CD14-positive monocyte (primary cell): ENCODE measurements at regions not wholly inside any gene's neighbourhood (a gene's known extent, or its start where the extent isn't known, plus 50 kb on each side); places are given as distances from the start of the nearest gene placed in this dataset.

Experiments
- DNase-seq, 3 donors: peaks; one replicate each; pipeline ENCODE4 v3.0.0-alpha.2; 2011 to 2022
- H2AFZ ChIP-seq: 2 replicates; pipeline ENCODE4 v1.6.0; 2012; ENCODE audit warnings: mild to moderate bottlenecking, low read depth, low read length, inconsistent platforms; ENCODE audit not compliant: insufficient read depth, poor library complexity, severe bottlenecking
- H3K27ac ChIP-seq, 2 donors: 1 replicate in 1 of 2; 2 replicates in 1 of 2; pipeline ENCODE4 v1.5.1; 2012 to 2013; ENCODE audit warnings: low read length in 2 of 2, control low read depth in 1 of 2, inconsistent platforms in 1 of 2, low read depth in 1 of 2, mild to moderate bottlenecking in 1 of 2
- H3K27me3 ChIP-seq, 2 donors: one replicate each; pipeline versions ENCODE4 v1.6.0 to v1.6.1; 2011 to 2013; ENCODE audit warnings: low read length in 2 of 2; ENCODE audit not compliant: control insufficient read depth in 2 of 2, insufficient read depth in 2 of 2
- H3K36me3 ChIP-seq, 2 donors: replicated peaks in 1 of 2; 1 replicate in 1 of 2; 2 replicates in 1 of 2; pipeline versions ENCODE4 v1.5.1 to v1.6.1; 2012 to 2013; ENCODE audit warnings: low read length in 2 of 2, control low read depth in 1 of 2, inconsistent platforms in 1 of 2, mild to moderate bottlenecking in 1 of 2; ENCODE audit not compliant: insufficient read depth in 2 of 2, control insufficient read depth in 1 of 2
- H3K4me1 ChIP-seq, 2 donors: 1 replicate in 1 of 2; 2 replicates in 1 of 2; pipeline versions ENCODE4 v1.5.1 to v1.6.1; 2012 to 2013; ENCODE audit warnings: low read length in 2 of 2, control low read depth in 1 of 2, inconsistent platforms in 1 of 2, mild to moderate bottlenecking in 1 of 2, moderate library complexity in 1 of 2; ENCODE audit not compliant: insufficient read depth in 2 of 2, control insufficient read depth in 1 of 2
- H3K4me2 ChIP-seq: replicated peaks from 2 replicates; pipeline ENCODE3; 2012; ENCODE audit warnings: low read length, moderate library complexity, mild to moderate bottlenecking; ENCODE audit not compliant: poor library complexity, severe bottlenecking; ENCODE audit errors: extremely low read depth
- H3K4me3 ChIP-seq, 3 experiments: fragments of 200-600 bp in 1 of 3; sonication (generic) in 1 of 3; replicated peaks in 1 of 3; 1 replicate in 2 of 3; 2 replicates in 1 of 3; pipeline ENCODE4 v1.5.1; 2011 to 2013; ENCODE audit warnings: low read length in 3 of 3, mild to moderate bottlenecking in 3 of 3, control low read depth in 2 of 3, low read depth in 2 of 3, inconsistent platforms in 1 of 3, moderate library complexity in 1 of 3
- H3K79me2 ChIP-seq: 2 replicates; pipeline ENCODE4 v1.6.0; 2012; ENCODE audit warnings: mild to moderate bottlenecking, control low read depth, inconsistent platforms, low read length, moderate library complexity; ENCODE audit not compliant: insufficient read depth
- H3K9ac ChIP-seq: 2 replicates; pipeline ENCODE4 v1.6.0; 2017; ENCODE audit warnings: low read length, mild to moderate bottlenecking; ENCODE audit not compliant: insufficient read depth, poor library complexity, severe bottlenecking
- H3K9me3 ChIP-seq, 2 donors: replicated peaks in 1 of 2; 1 replicate in 1 of 2; 2 replicates in 1 of 2; pipeline versions ENCODE4 v1.5.1 to v1.6.1; 2012 to 2013; ENCODE audit warnings: low read length in 2 of 2, control low read depth in 1 of 2; ENCODE audit not compliant: control insufficient read depth in 1 of 2, insufficient read depth in 1 of 2
- H4K20me1 ChIP-seq: 2 replicates; pipeline ENCODE4 v1.6.0; 2012; ENCODE audit warnings: mild to moderate bottlenecking, low read length, control low read depth, moderate library complexity; ENCODE audit not compliant: insufficient read depth
- H3K27ac Mint-ChIP-seq, 7 donors: one replicate each; pipeline ENCODE4 v1.8.0; 2020; ENCODE audit warnings: mild to moderate bottlenecking in 7 of 7, mixed read lengths in 7 of 7, moderate library complexity in 6 of 7, inconsistent platforms in 2 of 7
- H3K27me3 Mint-ChIP-seq, 3 donors: one replicate each; pipeline ENCODE4 v1.8.0; 2021 to 2022; ENCODE audit warnings: low read depth in 3 of 3, mild to moderate bottlenecking in 3 of 3, mixed read lengths in 3 of 3, moderate library complexity in 3 of 3, inconsistent platforms in 1 of 3
- H3K36me3 Mint-ChIP-seq, 2 donors: one replicate each; pipeline ENCODE4 v1.8.0; 2020; ENCODE audit warnings: mixed read lengths in 2 of 2, inconsistent platforms in 1 of 2, mild to moderate bottlenecking in 1 of 2
- H3K4me1 Mint-ChIP-seq: one replicate; pipeline ENCODE4 v1.8.0; 2020; ENCODE audit warnings: mild to moderate bottlenecking, mixed read lengths
- H3K4me3 Mint-ChIP-seq, 2 donors: one replicate each; pipeline ENCODE4 v1.8.0; 2020; ENCODE audit warnings: mild to moderate bottlenecking in 2 of 2, mixed read lengths in 2 of 2, moderate library complexity in 1 of 2
- H3K9me3 Mint-ChIP-seq, 7 donors: one replicate each; pipeline ENCODE4 v1.8.0; 2020 to 2022; ENCODE audit warnings: mixed read lengths in 7 of 7, mild to moderate bottlenecking in 6 of 7, moderate library complexity in 6 of 7, inconsistent platforms in 2 of 7
- CTCF ChIP-seq: fragments of 200-600 bp; IDR thresholded peaks from one replicate; pipeline ENCODE4 v1.8.0; 2022; ENCODE audit warnings: antibody characterized with exemption, mild to moderate bottlenecking
- WGBS: methylation state at CpG from one replicate; pipeline ENCODE4 v1.1.5; 2013; ENCODE audit warnings: missing lambda C conversion rate; ENCODE audit not compliant: insufficient coverage; 5-methylcytosine and 5-hydroxymethylcytosine counted together
- intact Hi-C, 2 donors: fragments of 100-400 bp; cut with micrococcal nuclease; formaldehyde crosslinking; loops; one replicate each; pipeline versions ENCODE4 v1.15.0 to v1.15.1; 2023

- no peak overlapping the region for H2AFZ ChIP-seq
- no peak overlapping the region for H3K4me3 ChIP-seq
- WGBS: no CpG with 5 or more reads among the region's 1 CpG
- no peaks in the 10 kb centered on the region for H3K79me2 ChIP-seq
- no peaks in the 10 kb centered on the region for H4K20me1 ChIP-seq
- no peaks in the 10 kb centered on the region for H3K36me3 ChIP-seq
- no peak overlapping the region for H3K27ac Mint-ChIP-seq
- no peaks in the 10 kb centered on the region for H3K36me3 Mint-ChIP-seq
- H3K4me2 ChIP-seq: no peak overlapping the region
- H3K9me3 ChIP-seq: no peaks in the 10 kb centered on the region
- H3K9me3 Mint-ChIP-seq: peaks cover 0 to 3% (median 0%) of the 10 kb centered on the region in 7 donors
- H3K4me1 ChIP-seq: no peaks in the 10 kb centered on the region
- H3K4me1 Mint-ChIP-seq: no peaks in the 10 kb centered on the region
- no peak overlapping the region for H3K4me3 Mint-ChIP-seq
- no peaks in the 10 kb centered on the region for H3K27me3 Mint-ChIP-seq
- no peak overlapping the region for H3K27ac ChIP-seq
- no peak for TF ChIP-seq CTCF
- H3K27me3 ChIP-seq: no peaks in the 10 kb centered on the region
- no peak for DNase-seq
- intact Hi-C loops: no loop called here
- H3K9ac ChIP-seq: no peak overlapping the region
These were observed 493.7 kb upstream of the CDH7 start for GRCh38 chr18:65257149-65257548.

- no peaks in the 10 kb centered on the region for H3K36me3 ChIP-seq
- no CpG with 5 or more reads among the region's 2 CpGs for WGBS
- no peak overlapping the region for H3K27ac ChIP-seq
- TF ChIP-seq CTCF: no peak
- Mint-ChIP-seq H3K9me3 (peaks cover 0 to 3% (median 0%) of the 10 kb centered on the region in 7 donors), H3K27ac (no peak overlapping the region), H3K4me1 (no peaks in the 10 kb centered on the region), H3K27me3 (no peaks in the 10 kb centered on the region), H3K4me3 (no peak overlapping the region), H3K36me3 (no peaks in the 10 kb centered on the region)
- no peaks in the 10 kb centered on the region for H3K4me1 ChIP-seq
- H2AFZ ChIP-seq: no peak overlapping the region
- no peak for DNase-seq
- H3K79me2 ChIP-seq: no peaks in the 10 kb centered on the region
- no peaks in the 10 kb centered on the region for H3K27me3 ChIP-seq
- H3K9me3 ChIP-seq: no peaks in the 10 kb centered on the region
- intact Hi-C loops: no loop called here
- no peak overlapping the region for H3K4me2 ChIP-seq
- H3K4me3 ChIP-seq: no peak overlapping the region
- no peaks in the 10 kb centered on the region for H4K20me1 ChIP-seq
- H3K9ac ChIP-seq: no peak overlapping the region
These were observed 495.4 kb upstream of the CDH7 start for GRCh38 chr18:65255417-65255816.
